Fibroblast of lung (primary cell): ENCODE measurements at regions not wholly inside any gene's neighbourhood (a gene's known extent, or its start where the extent isn't known, plus 50 kb on each side); places are given as distances from the start of the nearest gene placed in this dataset.

Experiments used
- CTCF ChIP-seq, 2 donors: IDR thresholded peaks in 1 of 2; conservative IDR thresholded peaks in 1 of 2; 1 replicate in 1 of 2; 2 replicates in 1 of 2; pipeline ENCODE4 v1.5.1; 2011 to 2012; ENCODE audit warnings: low read length in 2 of 2, control low read depth in 1 of 2, inconsistent platforms in 1 of 2, low read depth in 1 of 2, mild to moderate bottlenecking in 1 of 2
- EZH2 ChIP-seq: IDR thresholded peaks from 2 replicates; pipeline ENCODE4 v1.5.1; 2012; ENCODE audit warnings: low read length, control low read depth, mild to moderate bottlenecking; ENCODE audit errors: missing control alignments

- TF ChIP-seq CTCF (conservative IDR thresholded peaks at IDR 0.05 in 1 of 2, IDR thresholded peaks at IDR 0.05 in 1 of 2; ENCODE audit: low read depth in 1 of 2, low read length in 2 of 2) (no peak), EZH2 (no peak)
Measured at GRCh38 chr21:35357041-35357780, 308.1 kb upstream of the RUNX1 start.
